Osteocyte (in vitro differentiated cells): ENCODE measurements at regions not wholly inside any gene's neighbourhood (a gene's known extent, or its start where the extent isn't known, plus 50 kb on each side); places are given as distances from the start of the nearest gene placed in this dataset.
A peak's percentile ranks its signal among the peaks of the same experiment; 100 is the strongest.

Experiments used
- DNase-seq: peaks from one replicate; pipeline ENCODE4 v3.0.0; 2021; ENCODE audit warnings: mixed read lengths; ENCODE audit not compliant: unreplicated experiment; ENCODE audit errors: extremely low spot score
- H3K27ac Mint-ChIP-seq: one replicate; pipeline ENCODE4 v1.8.0; 2021; ENCODE audit warnings: mild to moderate bottlenecking, mixed read lengths; ENCODE audit not compliant: unreplicated experiment
- H3K27me3 Mint-ChIP-seq: one replicate; pipeline ENCODE4 v1.8.0; 2021; ENCODE audit warnings: mixed read lengths; ENCODE audit not compliant: unreplicated experiment
- H3K36me3 Mint-ChIP-seq: one replicate; pipeline ENCODE4 v1.8.0; 2021; ENCODE audit warnings: mixed read lengths; ENCODE audit not compliant: unreplicated experiment
- H3K4me1 Mint-ChIP-seq: one replicate; pipeline ENCODE4 v1.8.0; 2021; ENCODE audit warnings: mixed read lengths; ENCODE audit not compliant: unreplicated experiment
- H3K4me3 Mint-ChIP-seq: one replicate; pipeline ENCODE4 v1.8.0; 2021; ENCODE audit warnings: mild to moderate bottlenecking, moderate library complexity, mixed read lengths; ENCODE audit not compliant: unreplicated experiment
- H3K9me3 Mint-ChIP-seq: one replicate; pipeline ENCODE4 v1.8.0; 2021; ENCODE audit warnings: mixed read lengths; ENCODE audit not compliant: unreplicated experiment
- TF ChIP-seq, protein P1 (sequence below): fragments of 200-600 bp; sonication (generic); IDR thresholded peaks from 2 replicates; pipeline ENCODE4 v1.5.0; 2021; ENCODE audit warnings: antibody characterized with exemption, mild to moderate bottlenecking, moderate library complexity

DNA sequence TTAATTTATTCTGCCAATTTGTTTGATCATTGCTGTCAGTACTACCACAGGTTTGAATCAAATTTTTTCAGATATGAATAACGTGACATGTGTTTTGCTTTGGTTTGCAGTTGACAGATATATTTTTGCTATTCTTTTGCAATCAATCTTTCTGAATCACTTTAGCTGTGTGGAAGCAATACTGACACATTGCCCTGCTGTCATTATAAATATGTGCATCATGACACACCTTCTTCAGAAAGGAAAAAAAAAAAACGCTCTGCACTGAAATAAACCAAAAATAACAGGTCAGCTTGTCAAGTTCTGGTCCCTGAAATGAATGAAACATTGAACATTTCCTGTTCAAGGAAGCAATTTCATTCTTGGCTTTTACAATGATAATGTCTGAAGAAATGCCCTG, 93.8 kb upstream of the FAM13C start:
- peaks cover 18% of the 10 kb centered on the region for H3K27me3 Mint-ChIP-seq
- TF ChIP-seq, protein P1, sequence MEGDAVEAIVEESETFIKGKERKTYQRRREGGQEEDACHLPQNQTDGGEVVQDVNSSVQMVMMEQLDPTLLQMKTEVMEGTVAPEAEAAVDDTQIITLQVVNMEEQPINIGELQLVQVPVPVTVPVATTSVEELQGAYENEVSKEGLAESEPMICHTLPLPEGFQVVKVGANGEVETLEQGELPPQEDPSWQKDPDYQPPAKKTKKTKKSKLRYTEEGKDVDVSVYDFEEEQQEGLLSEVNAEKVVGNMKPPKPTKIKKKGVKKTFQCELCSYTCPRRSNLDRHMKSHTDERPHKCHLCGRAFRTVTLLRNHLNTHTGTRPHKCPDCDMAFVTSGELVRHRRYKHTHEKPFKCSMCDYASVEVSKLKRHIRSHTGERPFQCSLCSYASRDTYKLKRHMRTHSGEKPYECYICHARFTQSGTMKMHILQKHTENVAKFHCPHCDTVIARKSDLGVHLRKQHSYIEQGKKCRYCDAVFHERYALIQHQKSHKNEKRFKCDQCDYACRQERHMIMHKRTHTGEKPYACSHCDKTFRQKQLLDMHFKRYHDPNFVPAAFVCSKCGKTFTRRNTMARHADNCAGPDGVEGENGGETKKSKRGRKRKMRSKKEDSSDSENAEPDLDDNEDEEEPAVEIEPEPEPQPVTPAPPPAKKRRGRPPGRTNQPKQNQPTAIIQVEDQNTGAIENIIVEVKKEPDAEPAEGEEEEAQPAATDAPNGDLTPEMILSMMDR: no peak
- H3K9me3 Mint-ChIP-seq: no peaks in the 10 kb centered on the region
- no peak for DNase-seq
- H3K27ac Mint-ChIP-seq: no peak overlapping the region
- H3K36me3 Mint-ChIP-seq: no peaks in the 10 kb centered on the region
- peaks cover 11% of the 10 kb centered on the region for H3K4me1 Mint-ChIP-seq
- H3K4me3 Mint-ChIP-seq: no peak overlapping the region

DNA sequence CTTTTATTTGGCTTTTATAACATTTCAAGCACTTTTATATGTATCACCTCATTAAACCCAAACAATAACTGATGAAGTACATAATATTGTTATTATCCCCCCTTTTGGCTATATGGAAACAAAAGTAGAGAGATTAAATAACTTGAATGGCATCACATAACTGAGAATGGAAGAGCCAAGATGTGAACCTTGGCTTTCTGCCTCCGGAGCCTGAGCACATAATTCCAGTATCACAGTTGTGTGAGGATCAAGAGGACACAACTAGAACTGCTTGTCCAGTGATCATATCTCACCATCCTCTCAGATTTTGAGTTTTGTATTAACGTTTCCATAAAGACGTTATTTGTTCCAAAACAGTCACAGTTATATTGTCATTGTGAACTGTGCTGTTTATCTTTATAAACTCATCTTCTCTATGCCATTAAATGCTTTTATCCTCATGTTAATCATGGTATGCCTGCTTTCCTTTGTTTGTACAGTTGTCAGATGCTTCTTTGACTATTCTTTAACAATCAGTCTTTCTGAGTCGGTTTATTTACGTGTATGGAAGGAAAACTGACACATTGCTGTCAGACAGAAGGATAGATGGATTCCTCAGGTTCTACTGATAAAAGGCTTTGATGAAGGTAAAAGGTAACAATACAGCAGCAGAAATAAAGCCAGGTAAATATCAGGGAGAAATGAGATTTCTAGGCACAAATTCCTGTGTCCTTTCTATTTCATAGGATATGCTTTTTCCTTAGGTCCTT, 92.0 kb upstream of the FAM13C start:
- no peaks in the 10 kb centered on the region for H3K36me3 Mint-ChIP-seq
- TF ChIP-seq, protein P1: no peak
- H3K9me3 Mint-ChIP-seq: no peaks in the 10 kb centered on the region
- peaks cover 21% of the 10 kb centered on the region for H3K27me3 Mint-ChIP-seq
- H3K4me1 Mint-ChIP-seq: no peaks in the 10 kb centered on the region
- H3K4me3 Mint-ChIP-seq: no peak overlapping the region
- no peak for DNase-seq
- H3K27ac Mint-ChIP-seq: no peak overlapping the region

DNA sequence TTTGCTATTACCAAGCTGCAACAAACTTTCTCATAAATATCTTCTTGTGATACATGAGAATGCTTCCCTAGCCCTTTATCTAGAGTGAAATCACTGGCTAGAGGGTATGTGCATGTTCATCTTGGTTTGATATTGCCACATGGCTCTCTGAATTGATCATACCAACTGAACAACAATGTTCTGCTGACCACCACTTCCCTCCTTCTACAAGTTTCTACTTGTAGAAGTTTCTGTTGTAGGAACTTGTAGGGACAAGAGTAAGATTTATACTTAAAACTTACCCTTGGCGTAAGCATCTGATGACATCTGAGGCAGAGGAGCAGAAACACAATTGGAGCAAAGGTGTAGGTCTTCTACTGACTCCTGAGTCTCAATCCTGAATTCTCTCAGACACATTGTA, 86.3 kb upstream of the FAM13C start:
- Mint-ChIP-seq H3K4me1 (no peaks in the 10 kb centered on the region), H3K27ac (no peak overlapping the region), H3K27me3 (peaks cover 16% of the 10 kb centered on the region), H3K9me3 (peaks cover 2% of the 10 kb centered on the region), H3K36me3 (no peaks in the 10 kb centered on the region), H3K4me3 (no peak overlapping the region)
- no peak for DNase-seq
- TF ChIP-seq, protein P1: no peak

DNA sequence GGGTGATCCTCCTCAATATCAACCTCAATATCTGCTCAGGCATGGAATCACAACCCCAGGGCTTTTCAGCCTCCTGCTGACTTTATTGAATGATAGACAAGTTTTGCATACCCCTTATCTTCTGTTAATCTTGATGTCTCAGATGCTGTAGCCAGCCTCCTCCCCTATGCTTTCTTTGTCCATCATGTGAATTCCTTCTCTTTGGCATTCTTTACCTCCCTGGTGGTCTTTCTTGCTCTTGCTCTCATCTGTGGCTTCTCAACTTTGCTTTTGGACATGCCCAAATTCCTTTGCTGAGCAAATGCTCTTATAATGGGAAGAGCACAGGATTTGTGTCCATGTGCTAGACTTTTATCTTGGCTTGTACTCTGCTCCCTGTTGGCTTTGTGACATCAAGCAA, 73.4 kb upstream of the FAM13C start:
- DNase-seq: no peak
- H3K4me3 Mint-ChIP-seq: no peak overlapping the region
- H3K27me3 Mint-ChIP-seq: no peaks in the 10 kb centered on the region
- H3K4me1 Mint-ChIP-seq: peaks cover 28% of the 10 kb centered on the region
- TF ChIP-seq, protein P1: no peak
- H3K9me3 Mint-ChIP-seq: peaks cover 5% of the 10 kb centered on the region
- H3K27ac Mint-ChIP-seq: no peak overlapping the region
- no peaks in the 10 kb centered on the region for H3K36me3 Mint-ChIP-seq

DNA sequence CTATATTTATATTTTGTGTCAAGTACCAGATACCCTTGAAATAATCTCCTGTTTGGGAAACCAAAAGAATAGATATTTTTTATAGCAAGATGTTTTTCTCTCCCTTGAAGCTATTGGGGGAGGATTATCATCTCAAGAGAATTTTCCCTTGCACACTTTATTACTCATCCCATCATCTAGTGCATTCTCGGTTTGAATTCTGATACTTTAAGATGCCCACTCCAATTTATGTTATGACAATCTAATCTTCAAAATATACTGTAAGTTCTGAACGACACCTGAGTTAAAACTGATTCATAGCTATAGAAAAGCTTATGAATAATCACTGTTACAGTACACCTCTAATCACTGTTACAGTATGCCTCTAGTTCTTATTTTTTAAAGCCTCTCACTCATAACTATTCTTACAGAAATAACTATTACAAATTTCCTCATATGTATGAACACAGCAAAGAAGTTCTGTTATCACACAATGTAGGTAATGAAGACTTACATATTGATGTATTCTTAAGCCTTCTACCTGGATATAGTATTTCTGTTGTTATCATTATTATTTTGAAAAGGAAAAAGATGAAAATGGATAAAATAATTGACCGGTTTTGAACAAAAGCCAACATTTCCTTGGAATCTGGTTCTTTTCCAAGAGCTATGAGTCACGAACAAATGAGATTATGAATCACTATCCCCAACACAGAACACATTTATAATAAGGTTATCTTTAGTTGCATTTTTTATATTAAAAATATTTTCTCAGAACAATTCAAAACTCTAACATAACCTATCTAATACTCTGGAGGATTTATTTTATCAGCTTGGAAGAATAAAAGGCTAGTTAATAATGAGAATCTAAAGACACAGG, 72.3 kb upstream of the FAM13C start:
- no peak for DNase-seq
- H3K27me3 Mint-ChIP-seq: no peaks in the 10 kb centered on the region
- no peaks in the 10 kb centered on the region for H3K36me3 Mint-ChIP-seq
- H3K27ac Mint-ChIP-seq: peak overlapping the region; percentile 25
- H3K4me3 Mint-ChIP-seq: no peak overlapping the region
- TF ChIP-seq, protein P1: no peak
- H3K4me1 Mint-ChIP-seq: peaks cover 28% of the 10 kb centered on the region
- H3K9me3 Mint-ChIP-seq: peaks cover 5% of the 10 kb centered on the region
